Mesenchymal stem cell (in vitro differentiated cells and primary cell): ENCODE measurements at regions not wholly inside any gene's neighbourhood (a gene's known extent, or its start where the extent isn't known, plus 50 kb on each side); places are given as distances from the start of the nearest gene placed in this dataset.

Source experiments
- DNase-seq: peaks from one replicate; pipeline ENCODE4 v3.0.0-alpha.2; 2013
- H2AFZ ChIP-seq: one replicate; pipeline ENCODE4 v1.6.1; 2013; ENCODE audit warnings: low read depth, mild to moderate bottlenecking, control low read depth, inconsistent platforms, low read length, moderate library complexity
- H2AK5ac ChIP-seq: 2 replicates; pipeline ENCODE4 v1.6.1; 2013; ENCODE audit warnings: low read length, moderate library complexity, mild to moderate bottlenecking, inconsistent platforms; ENCODE audit not compliant: severe bottlenecking
- H2BK120ac ChIP-seq: one replicate; pipeline ENCODE4 v1.6.1; 2013; ENCODE audit warnings: low read depth, mild to moderate bottlenecking, inconsistent platforms, low read length, moderate library complexity
- H2BK12ac ChIP-seq, 2 experiments: one replicate each; pipeline ENCODE4 v1.6.1; 2013; ENCODE audit warnings: inconsistent platforms in 2 of 2, low read length in 2 of 2, mild to moderate bottlenecking in 2 of 2, moderate library complexity in 2 of 2, control low read depth in 1 of 2
- H2BK15ac ChIP-seq: one replicate; pipeline ENCODE4 v1.6.1; 2013; ENCODE audit warnings: mild to moderate bottlenecking, low read depth, inconsistent platforms; ENCODE audit not compliant: poor library complexity, severe bottlenecking
- H2BK5ac ChIP-seq: 2 replicates; pipeline ENCODE4 v1.6.1; 2013; ENCODE audit warnings: low read depth, mild to moderate bottlenecking, low read length, control low read depth, inconsistent platforms; ENCODE audit not compliant: poor library complexity, severe bottlenecking
- H3K14ac ChIP-seq, 2 experiments: one replicate each; pipeline ENCODE4 v1.6.1; 2013; ENCODE audit warnings: inconsistent platforms in 2 of 2, low read length in 2 of 2, control low read depth in 1 of 2, mild to moderate bottlenecking in 1 of 2, moderate library complexity in 1 of 2
- H3K18ac ChIP-seq, 2 experiments: one replicate each; pipeline ENCODE4 v1.6.1; 2013; ENCODE audit warnings: inconsistent platforms in 2 of 2, low read length in 2 of 2, control low read depth in 1 of 2, low read depth in 1 of 2, mild to moderate bottlenecking in 1 of 2
- H3K23ac ChIP-seq, 2 experiments: one replicate each; pipeline ENCODE4 v1.6.1; 2013; ENCODE audit warnings: inconsistent platforms in 2 of 2, low read length in 2 of 2, mild to moderate bottlenecking in 2 of 2, moderate library complexity in 2 of 2, control low read depth in 1 of 2
- H3K27ac ChIP-seq: 2 replicates; pipeline ENCODE4 v1.5.1; 2013; ENCODE audit warnings: mild to moderate bottlenecking, moderate library complexity, low read length, control low read depth, inconsistent platforms; ENCODE audit not compliant: poor library complexity, severe bottlenecking
- H3K27me3 ChIP-seq, 2 experiments: 2 replicates each; pipeline versions ENCODE4 v1.6.1 to v1.7.0; 2013; ENCODE audit warnings: low read length in 2 of 2, mild to moderate bottlenecking in 2 of 2, moderate library complexity in 2 of 2, control low read depth in 1 of 2, inconsistent platforms in 1 of 2; ENCODE audit not compliant: control insufficient read depth in 1 of 2, insufficient read depth in 1 of 2
- H3K36me3 ChIP-seq, 2 experiments: 2 replicates each; pipeline versions ENCODE4 v1.6.1 to v1.7.0; 2013; ENCODE audit warnings: low read length in 2 of 2, control low read depth in 1 of 2, inconsistent platforms in 1 of 2, low read depth in 1 of 2, mild to moderate bottlenecking in 1 of 2; ENCODE audit not compliant: insufficient read depth in 2 of 2, control insufficient read depth in 1 of 2
- H3K4ac ChIP-seq, 2 experiments: one replicate each; pipeline ENCODE4 v1.6.1; 2013; ENCODE audit warnings: inconsistent platforms in 2 of 2, low read length in 2 of 2, mild to moderate bottlenecking in 2 of 2, moderate library complexity in 2 of 2, control low read depth in 1 of 2, low read depth in 1 of 2
- H3K4me1 ChIP-seq: 2 replicates; pipeline ENCODE4 v1.6.1; 2013; ENCODE audit warnings: low read depth, low read length, control low read depth; ENCODE audit not compliant: control insufficient read depth, insufficient read depth
- H3K4me2 ChIP-seq: 2 replicates; pipeline ENCODE4 v1.6.1; 2013; ENCODE audit warnings: low read length, mild to moderate bottlenecking, inconsistent platforms; ENCODE audit not compliant: poor library complexity, severe bottlenecking
- H3K4me3 ChIP-seq, 2 experiments: 2 replicates each; pipeline versions ENCODE4 v1.5.1 to v1.7.0; 2013; ENCODE audit warnings: low read length in 2 of 2, mild to moderate bottlenecking in 2 of 2, control low read depth in 1 of 2, low read depth in 1 of 2; ENCODE audit not compliant: insufficient read depth in 1 of 2
- H3K79me1 ChIP-seq: replicated peaks from 2 replicates; pipeline ENCODE4 v1.6.1; 2013; ENCODE audit warnings: mild to moderate bottlenecking, control low read depth, low read length, inconsistent platforms; ENCODE audit not compliant: poor library complexity, severe bottlenecking
- H3K9ac ChIP-seq: 2 replicates; pipeline ENCODE4 v1.7.0; 2013; ENCODE audit warnings: mild to moderate bottlenecking, low read length, moderate library complexity
- H3K9me3 ChIP-seq: 2 replicates; pipeline ENCODE4 v1.7.0; 2013; ENCODE audit warnings: mild to moderate bottlenecking, low read length; ENCODE audit not compliant: control insufficient read depth
- H4K8ac ChIP-seq: one replicate; pipeline ENCODE4 v1.6.1; 2013; ENCODE audit warnings: inconsistent platforms, mild to moderate bottlenecking, low read length, moderate library complexity
- H4K91ac ChIP-seq: one replicate; pipeline ENCODE4 v1.6.1; 2013; ENCODE audit warnings: mild to moderate bottlenecking, low read length, inconsistent platforms
- WGBS: methylation state at CpG from one replicate; pipeline ENCODE4 v1.1.7; 2013; ENCODE audit warnings: mixed read lengths; 5-methylcytosine and 5-hydroxymethylcytosine counted together

GRCh38 chr20:24812373-24812772 is 136.7 kb upstream of the CST7 start:
- Histone ChIP-seq H3K27me3 (peaks cover 9 to 11% of the 10 kb centered on the region in 2 experiments), H2AFZ (no peak overlapping the region), H3K27ac (no peak overlapping the region), H4K8ac (no peak overlapping the region), H3K18ac (no peak overlapping the region), H2BK5ac (no peak overlapping the region), H2BK15ac (no peak overlapping the region), H2AK5ac (no peak overlapping the region), H3K4me3 (peak overlapping the region in 1 of 2 experiments; percentile 28), H2BK120ac (no peak overlapping the region), H3K4me2 (no peak overlapping the region), H2BK12ac (no peak overlapping the region), H3K9me3 (no peaks in the 10 kb centered on the region), H4K91ac (no peak overlapping the region), H3K9ac (no peak overlapping the region), H3K14ac (no peak overlapping the region), H3K36me3 (peaks cover 0 to 4% of the 10 kb centered on the region in 2 experiments), H3K4me1 (peaks cover 14% of the 10 kb centered on the region), H3K79me1 (no peaks in the 10 kb centered on the region), H3K23ac (no peak overlapping the region), H3K4ac (no peak overlapping the region)
- WGBS = 88% methylated on average over 3 of the region's 6 CpGs
- no peak for DNase-seq

DNA sequence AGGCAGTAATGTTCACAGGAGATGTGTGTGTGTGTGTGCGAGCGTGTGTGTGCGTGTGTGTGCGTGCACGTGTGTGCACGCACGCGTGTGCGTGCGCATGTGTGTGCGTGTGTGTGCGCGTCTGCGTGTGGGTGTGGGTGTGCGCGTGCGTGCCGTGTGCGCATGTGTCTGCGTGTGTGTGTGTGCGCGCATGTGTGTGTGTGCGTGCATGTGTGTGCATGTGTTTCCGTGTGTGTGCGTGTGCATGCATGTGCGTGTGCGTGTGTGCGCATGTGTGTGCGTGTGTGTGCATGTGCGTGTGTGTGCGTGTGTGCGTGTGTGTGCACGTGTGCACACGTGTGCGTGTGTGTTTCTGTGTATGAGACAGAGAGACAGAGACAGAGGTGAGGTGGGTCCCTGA is 136.0 kb upstream of the CST7 start:
- H2BK120ac ChIP-seq = no peak overlapping the region
- H3K4me3 ChIP-seq = peak overlapping the region in 1 of 2 experiments; percentile 36
- no peak overlapping the region for H4K8ac ChIP-seq
- peak overlapping the region in 1 of 2 experiments; percentile 61 for H3K14ac ChIP-seq
- H3K18ac ChIP-seq = peak overlapping the region in 1 of 2 experiments; percentile 55
- no peak overlapping the region for H2AK5ac ChIP-seq
- no peaks in the 10 kb centered on the region for H3K79me1 ChIP-seq
- no peak overlapping the region for H2AFZ ChIP-seq
- H4K91ac ChIP-seq = no peak overlapping the region
- DNase-seq = no peak
- H3K27me3 ChIP-seq = peaks cover 9 to 11% of the 10 kb centered on the region in 2 experiments
- H3K9ac ChIP-seq = no peak overlapping the region
- peaks cover 16% of the 10 kb centered on the region for H3K4me1 ChIP-seq
- no peak overlapping the region for H2BK15ac ChIP-seq
- peaks cover 0 to 4% of the 10 kb centered on the region in 2 experiments for H3K36me3 ChIP-seq
- WGBS = 83% methylated on average over 32 of the region's 35 CpGs
- H2BK5ac ChIP-seq = no peak overlapping the region
- no peak overlapping the region for H3K27ac ChIP-seq
- no peak overlapping the region for H3K23ac ChIP-seq
- no peak overlapping the region for H3K4ac ChIP-seq
- no peak overlapping the region for H2BK12ac ChIP-seq
- no peak overlapping the region for H3K4me2 ChIP-seq
- no peaks in the 10 kb centered on the region for H3K9me3 ChIP-seq

DNA sequence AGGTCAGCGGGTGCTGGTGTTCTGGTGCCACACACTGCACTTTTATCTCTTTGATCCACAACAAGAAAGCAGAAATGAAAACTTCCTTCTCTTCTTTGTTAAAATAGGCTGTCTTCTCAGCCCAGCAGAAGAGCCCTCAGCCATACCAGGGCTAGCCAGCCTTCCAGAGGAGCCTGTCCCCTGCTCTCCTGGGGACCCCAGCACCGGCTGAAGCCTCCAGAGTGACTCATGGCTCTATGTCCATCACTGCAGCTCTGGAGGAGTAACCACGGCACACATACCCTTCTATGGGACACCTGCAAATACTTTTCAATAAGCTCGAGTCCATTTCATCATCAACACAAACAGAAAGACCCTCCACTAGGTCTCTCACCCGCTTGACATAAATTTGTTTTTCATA is 135.6 kb upstream of the CST7 start:
- Histone ChIP-seq H3K18ac (no peak overlapping the region), H3K36me3 (peaks cover 0 to 4% of the 10 kb centered on the region in 2 experiments), H4K91ac (no peak overlapping the region), H3K27me3 (peaks cover 9 to 11% of the 10 kb centered on the region in 2 experiments), H3K4me2 (no peak overlapping the region), H3K79me1 (no peaks in the 10 kb centered on the region), H2BK120ac (no peak overlapping the region), H2AK5ac (no peak overlapping the region), H3K4me3 (no peak overlapping the region), H2BK5ac (no peak overlapping the region), H2BK12ac (no peak overlapping the region), H3K27ac (no peak overlapping the region), H2AFZ (no peak overlapping the region), H2BK15ac (no peak overlapping the region), H3K4me1 (peaks cover 17% of the 10 kb centered on the region), H3K9me3 (no peaks in the 10 kb centered on the region), H3K9ac (no peak overlapping the region), H3K14ac (no peak overlapping the region), H3K23ac (no peak overlapping the region), H4K8ac (no peak overlapping the region), H3K4ac (no peak overlapping the region)
- 83% methylated on average over 5 of the region's 5 CpGs for WGBS
- DNase-seq = no peak

DNA sequence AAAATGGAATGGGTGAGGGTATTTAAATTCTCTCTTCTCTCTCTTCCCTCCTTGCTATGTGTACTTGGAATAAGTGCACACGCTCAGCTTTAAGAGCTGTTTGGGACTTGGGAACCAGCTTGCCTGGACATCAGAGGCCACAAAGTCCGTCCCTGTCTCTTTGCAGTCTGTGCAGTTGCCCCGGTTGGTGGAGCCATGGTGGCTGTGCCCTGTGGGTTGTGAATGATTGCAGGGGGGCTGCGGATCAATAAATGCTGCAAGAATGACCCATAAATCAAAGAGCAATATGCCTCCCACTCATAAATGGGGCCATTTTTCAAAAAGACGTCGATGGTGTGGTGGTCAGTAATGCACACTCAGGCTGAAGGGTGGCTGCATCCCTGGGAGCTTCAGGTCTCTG is 135.1 kb upstream of the CST7 start:
- Histone ChIP-seq H2AK5ac (no peak overlapping the region), H2BK120ac (no peak overlapping the region), H3K18ac (no peak overlapping the region), H4K91ac (no peak overlapping the region), H3K9me3 (no peaks in the 10 kb centered on the region), H2BK12ac (no peak overlapping the region), H3K36me3 (peaks cover 0 to 4% of the 10 kb centered on the region in 2 experiments), H2AFZ (no peak overlapping the region), H3K9ac (no peak overlapping the region), H2BK15ac (no peak overlapping the region), H2BK5ac (no peak overlapping the region), H3K4me1 (peaks cover 17% of the 10 kb centered on the region), H3K27ac (no peak overlapping the region), H4K8ac (no peak overlapping the region), H3K79me1 (no peaks in the 10 kb centered on the region), H3K4me2 (no peak overlapping the region), H3K4ac (no peak overlapping the region), H3K14ac (no peak overlapping the region), H3K23ac (no peak overlapping the region), H3K27me3 (peaks cover 9 to 11% of the 10 kb centered on the region in 2 experiments), H3K4me3 (no peak overlapping the region)
- no peak for DNase-seq
- 81% methylated on average over 6 of the region's 6 CpGs for WGBS
